ENCODE measurements at regions not wholly inside any gene's neighbourhood (a gene's known extent, or its start where the extent isn't known, plus 50 kb on each side); places are given as distances from the start of the nearest gene placed in this dataset.
A peak's percentile ranks its signal among the peaks of the same experiment; 100 is the strongest.

DNA sequence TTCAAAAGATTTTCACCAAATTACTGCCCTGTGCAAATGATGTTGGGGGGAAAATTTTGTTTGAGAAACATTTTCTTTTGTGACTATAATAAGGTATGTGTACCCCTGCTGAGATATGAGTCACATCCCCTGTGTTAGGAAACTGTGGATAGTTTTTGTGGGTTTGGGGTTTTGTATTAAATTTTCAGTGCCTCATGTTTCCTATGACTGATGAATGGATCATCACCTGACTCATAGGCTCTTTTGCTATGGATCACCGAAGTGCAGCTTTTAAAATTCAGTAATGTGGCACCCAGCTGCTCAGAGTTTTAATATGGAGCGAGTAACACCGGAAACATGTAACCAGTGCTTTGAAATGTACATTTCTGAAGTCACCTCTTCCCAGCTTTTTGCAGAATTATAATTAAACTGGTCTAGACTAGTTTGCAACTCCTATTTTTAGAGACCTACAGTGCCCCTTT is 167.4 kb upstream of the HMGA2 start:
- DNase-seq (ENCODE audit: low spot score) = peak; percentile 95
- no peak for TF ChIP-seq EZH2 (IDR thresholded peaks at IDR 0.05; ENCODE audit: borderline replicate concordance, low read depth, low read length, poor library complexity, severe bottlenecking)
- TF ChIP-seq, protein P1, sequence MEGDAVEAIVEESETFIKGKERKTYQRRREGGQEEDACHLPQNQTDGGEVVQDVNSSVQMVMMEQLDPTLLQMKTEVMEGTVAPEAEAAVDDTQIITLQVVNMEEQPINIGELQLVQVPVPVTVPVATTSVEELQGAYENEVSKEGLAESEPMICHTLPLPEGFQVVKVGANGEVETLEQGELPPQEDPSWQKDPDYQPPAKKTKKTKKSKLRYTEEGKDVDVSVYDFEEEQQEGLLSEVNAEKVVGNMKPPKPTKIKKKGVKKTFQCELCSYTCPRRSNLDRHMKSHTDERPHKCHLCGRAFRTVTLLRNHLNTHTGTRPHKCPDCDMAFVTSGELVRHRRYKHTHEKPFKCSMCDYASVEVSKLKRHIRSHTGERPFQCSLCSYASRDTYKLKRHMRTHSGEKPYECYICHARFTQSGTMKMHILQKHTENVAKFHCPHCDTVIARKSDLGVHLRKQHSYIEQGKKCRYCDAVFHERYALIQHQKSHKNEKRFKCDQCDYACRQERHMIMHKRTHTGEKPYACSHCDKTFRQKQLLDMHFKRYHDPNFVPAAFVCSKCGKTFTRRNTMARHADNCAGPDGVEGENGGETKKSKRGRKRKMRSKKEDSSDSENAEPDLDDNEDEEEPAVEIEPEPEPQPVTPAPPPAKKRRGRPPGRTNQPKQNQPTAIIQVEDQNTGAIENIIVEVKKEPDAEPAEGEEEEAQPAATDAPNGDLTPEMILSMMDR (conservative IDR thresholded peaks at IDR 0.05; ENCODE audit: low read depth, low read length) = no peak
- intact Hi-C loops (cut with micrococcal nuclease; ENCODE audit: unreplicated experiment) = loop anchor here (2.0 kb wide), 1 partner anchor 410 kb away; no protein-coding TSS in a partner anchor
- BruUV-seq (replicated peaks) = no TSS peak
- peak overlapping the region; percentile 25 for H3K27ac ChIP-seq (ENCODE audit: low read depth, low read length, poor library complexity, severe bottlenecking)
- ChIA-PET CTCF (no interaction called here), POLR2A (ENCODE audit: low non-redundant PET) (no interaction called here)
- no peaks in the 10 kb centered on the region for H3K36me3 ChIP-seq (ENCODE audit: insufficient read depth, low read length, poor library complexity, severe bottlenecking)
- no peaks in the 10 kb centered on the region for H3K9me3 ChIP-seq (ENCODE audit: low read depth, low read length, poor library complexity, severe bottlenecking)
- no peak overlapping the region for H3K4me3 ChIP-seq (ENCODE audit: low read depth, low read length, poor library complexity, severe bottlenecking)
- peaks cover 22% of the 10 kb centered on the region for H3K4me1 ChIP-seq (ENCODE audit: insufficient read depth, low read length, poor library complexity, severe bottlenecking)
- no peaks in the 10 kb centered on the region for H3K27me3 ChIP-seq (replicated peaks; ENCODE audit: insufficient read depth, low read depth, low read length, poor library complexity)

DNA sequence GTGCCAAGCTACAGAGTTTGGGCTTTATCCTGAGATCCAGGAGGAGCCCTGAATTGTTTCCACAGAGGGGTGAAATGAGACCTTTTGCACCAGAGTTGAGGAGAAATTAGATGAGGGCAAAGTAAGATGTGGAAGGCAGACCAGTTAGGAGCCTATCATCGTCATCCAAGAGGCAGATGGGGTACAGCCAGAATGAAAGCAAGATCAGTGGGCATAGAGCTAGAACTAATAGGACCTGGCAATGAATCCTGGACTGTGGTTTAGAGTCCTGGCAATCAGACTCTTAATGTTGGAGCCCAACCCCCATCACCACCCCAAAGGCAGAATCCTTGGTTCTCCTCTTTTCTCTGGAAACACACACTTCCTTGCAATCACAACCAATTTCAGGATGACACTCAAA is 166.6 kb upstream of the HMGA2 start:
- ChIA-PET POLR2A (ENCODE audit: low non-redundant PET) (no interaction called here), CTCF (no interaction called here)
- TF ChIP-seq, protein P1 (conservative IDR thresholded peaks at IDR 0.05; ENCODE audit: low read depth, low read length) = no peak
- no peak for TF ChIP-seq EZH2 (IDR thresholded peaks at IDR 0.05; ENCODE audit: borderline replicate concordance, low read depth, low read length, poor library complexity, severe bottlenecking)
- DNase-seq (ENCODE audit: low spot score) = no peak
- Histone ChIP-seq H3K4me3 (ENCODE audit: low read depth, low read length, poor library complexity, severe bottlenecking) (no peak overlapping the region), H3K27me3 (replicated peaks; ENCODE audit: insufficient read depth, low read depth, low read length, poor library complexity) (no peaks in the 10 kb centered on the region), H3K27ac (ENCODE audit: low read depth, low read length, poor library complexity, severe bottlenecking) (peak overlapping the region; percentile 25), H3K4me1 (ENCODE audit: insufficient read depth, low read length, poor library complexity, severe bottlenecking) (peaks cover 22% of the 10 kb centered on the region), H3K36me3 (ENCODE audit: insufficient read depth, low read length, poor library complexity, severe bottlenecking) (no peaks in the 10 kb centered on the region), H3K9me3 (ENCODE audit: low read depth, low read length, poor library complexity, severe bottlenecking) (no peaks in the 10 kb centered on the region)
- intact Hi-C loops (cut with micrococcal nuclease; ENCODE audit: unreplicated experiment) = loop anchor here (2.0 kb wide), 1 partner anchor 409 kb away; no protein-coding TSS in a partner anchor
- BruUV-seq (replicated peaks) = no TSS peak

DNA sequence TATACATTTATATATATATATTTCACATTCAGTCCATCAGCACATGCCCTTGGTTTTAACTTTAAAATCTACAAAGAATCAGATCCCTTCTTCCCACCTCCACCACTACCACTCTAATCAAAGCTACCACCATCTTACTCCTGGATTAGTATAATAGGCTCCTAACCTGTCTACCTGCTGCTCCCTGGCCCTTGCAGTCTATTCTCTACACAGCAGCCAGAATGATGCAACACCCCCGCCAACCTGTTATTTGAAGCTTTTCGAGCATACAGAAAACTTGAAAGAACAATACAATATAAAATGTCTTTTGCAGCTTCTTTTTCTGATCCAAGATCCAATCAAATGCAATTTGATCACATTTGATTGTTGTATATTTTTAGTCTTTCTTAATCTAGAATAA is 165.9 kb upstream of the HMGA2 start:
- POLR2A ChIA-PET (ENCODE audit: low non-redundant PET) = no interaction called here
- H3K4me1 ChIP-seq (ENCODE audit: insufficient read depth, low read length, poor library complexity, severe bottlenecking) = peaks cover 22% of the 10 kb centered on the region
- no peak overlapping the region for H3K4me3 ChIP-seq (ENCODE audit: low read depth, low read length, poor library complexity, severe bottlenecking)
- H3K27me3 ChIP-seq (replicated peaks; ENCODE audit: insufficient read depth, low read depth, low read length, poor library complexity) = no peaks in the 10 kb centered on the region
- CTCF ChIA-PET = no interaction called here
- no peaks in the 10 kb centered on the region for H3K9me3 ChIP-seq (ENCODE audit: low read depth, low read length, poor library complexity, severe bottlenecking)
- no TSS peak for BruUV-seq (replicated peaks)
- no peak for DNase-seq (ENCODE audit: low spot score)
- H3K36me3 ChIP-seq (ENCODE audit: insufficient read depth, low read length, poor library complexity, severe bottlenecking) = no peaks in the 10 kb centered on the region
- intact Hi-C loops (cut with micrococcal nuclease; ENCODE audit: unreplicated experiment) = no loop called here
- no peak for TF ChIP-seq EZH2 (IDR thresholded peaks at IDR 0.05; ENCODE audit: borderline replicate concordance, low read depth, low read length, poor library complexity, severe bottlenecking)
- TF ChIP-seq, protein P1 (conservative IDR thresholded peaks at IDR 0.05; ENCODE audit: low read depth, low read length) = no peak
- no peak overlapping the region for H3K27ac ChIP-seq (ENCODE audit: low read depth, low read length, poor library complexity, severe bottlenecking)
